ENCODE measurements at regions not wholly inside any gene's neighbourhood (a gene's known extent, or its start where the extent isn't known, plus 50 kb on each side); places are given as distances from the start of the nearest gene placed in this dataset.
A peak's percentile ranks its signal among the peaks of the same experiment; 100 is the strongest.
"Not testable (repeated sequence)": the region's sequence is repeated elsewhere in the genome, so short reads cannot be mapped to it uniquely, and the experiment has no call there.

- Histone ChIP-seq H3K4me1 (no peaks in the 10 kb centered on the region), H3K36me3 (ENCODE audit: low read depth, missing control alignments) (no peaks in the 10 kb centered on the region), H3K27me3 (no peaks in the 10 kb centered on the region), H3K27ac (no peak overlapping the region), H3K4me3 (no peak overlapping the region), H3K9me3 (no peaks in the 10 kb centered on the region)
- TF ChIP-seq, protein P1, sequence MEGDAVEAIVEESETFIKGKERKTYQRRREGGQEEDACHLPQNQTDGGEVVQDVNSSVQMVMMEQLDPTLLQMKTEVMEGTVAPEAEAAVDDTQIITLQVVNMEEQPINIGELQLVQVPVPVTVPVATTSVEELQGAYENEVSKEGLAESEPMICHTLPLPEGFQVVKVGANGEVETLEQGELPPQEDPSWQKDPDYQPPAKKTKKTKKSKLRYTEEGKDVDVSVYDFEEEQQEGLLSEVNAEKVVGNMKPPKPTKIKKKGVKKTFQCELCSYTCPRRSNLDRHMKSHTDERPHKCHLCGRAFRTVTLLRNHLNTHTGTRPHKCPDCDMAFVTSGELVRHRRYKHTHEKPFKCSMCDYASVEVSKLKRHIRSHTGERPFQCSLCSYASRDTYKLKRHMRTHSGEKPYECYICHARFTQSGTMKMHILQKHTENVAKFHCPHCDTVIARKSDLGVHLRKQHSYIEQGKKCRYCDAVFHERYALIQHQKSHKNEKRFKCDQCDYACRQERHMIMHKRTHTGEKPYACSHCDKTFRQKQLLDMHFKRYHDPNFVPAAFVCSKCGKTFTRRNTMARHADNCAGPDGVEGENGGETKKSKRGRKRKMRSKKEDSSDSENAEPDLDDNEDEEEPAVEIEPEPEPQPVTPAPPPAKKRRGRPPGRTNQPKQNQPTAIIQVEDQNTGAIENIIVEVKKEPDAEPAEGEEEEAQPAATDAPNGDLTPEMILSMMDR (IDR thresholded peaks at IDR 0.05): no peak
- TF ChIP-seq POLR2A (IDR thresholded peaks at IDR 0.05): no peak
- intact Hi-C loops (cut with DNase I; ENCODE audit: low total_unique reads): no loop called here
- 89 to 92% methylated on average over 2 of the region's 2 CpGs for WGBS, 2 donors
- no peak for DNase-seq
These were observed 136.6 kb upstream of the ATXN7L3B start for GRCh38 chr12:74401035-74401434.

DNA sequence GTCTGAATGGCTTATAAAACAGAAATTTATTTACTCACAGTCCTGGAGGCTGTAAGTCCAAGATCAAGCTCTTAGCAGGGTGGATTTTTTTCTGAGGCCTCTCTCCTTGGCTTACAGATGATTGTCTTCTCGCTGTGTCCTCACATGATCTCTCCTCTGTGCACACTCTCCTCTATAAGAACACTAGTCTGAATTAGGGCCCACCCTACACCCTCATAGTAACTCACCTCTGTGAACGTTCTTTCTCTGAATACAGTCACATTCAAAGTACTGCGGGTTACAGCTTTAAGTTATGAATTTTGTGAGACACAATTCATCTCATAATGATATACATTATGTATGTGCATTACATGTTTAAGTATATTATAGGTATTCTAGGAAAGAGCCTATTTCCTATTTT lies 135.7 kb upstream of the ATXN7L3B start:
- H3K4me3 ChIP-seq: no peak overlapping the region
- no peaks in the 10 kb centered on the region for H3K36me3 ChIP-seq (ENCODE audit: low read depth, missing control alignments)
- H3K27ac ChIP-seq: no peak overlapping the region
- H3K4me1 ChIP-seq: no peaks in the 10 kb centered on the region
- H3K9me3 ChIP-seq: no peaks in the 10 kb centered on the region
- intact Hi-C loops (cut with DNase I; ENCODE audit: low total_unique reads): no loop called here
- no peaks in the 10 kb centered on the region for H3K27me3 ChIP-seq
- WGBS, 2 donors: 75 to 80% methylated on average over 3 of the region's 3 CpGs
- no peak for DNase-seq
- no peak for TF ChIP-seq POLR2A (IDR thresholded peaks at IDR 0.05)
- TF ChIP-seq, protein P1 (IDR thresholded peaks at IDR 0.05): no peak

DNA sequence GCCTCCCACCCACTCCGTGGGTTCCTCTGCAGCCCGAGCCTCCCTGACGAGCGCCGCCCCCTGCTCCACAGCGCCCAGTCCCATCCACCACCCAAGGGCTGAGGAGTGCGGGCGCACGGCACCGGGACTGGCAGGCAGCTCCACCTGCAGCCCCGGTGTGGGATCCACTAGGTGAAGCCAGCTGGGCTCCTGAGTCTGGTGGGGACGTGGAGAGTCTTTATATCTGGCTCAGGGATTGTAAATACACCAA lies 134.5 kb upstream of the ATXN7L3B start:
- H3K36me3 ChIP-seq (ENCODE audit: low read depth, missing control alignments); H3K27me3 ChIP-seq; intact Hi-C loops (cut with DNase I; ENCODE audit: low total_unique reads); H3K4me1 ChIP-seq; H3K9me3 ChIP-seq; DNase-seq; H3K27ac ChIP-seq: not testable (repeated sequence)
- peak overlapping the region; percentile 23 to 41 for H3K4me3 ChIP-seq
- 76% methylated on average over 12 of the region's 12 CpGs; no CpG with 5 or more reads in 1 of the 2 donors for WGBS, 2 donors

DNA sequence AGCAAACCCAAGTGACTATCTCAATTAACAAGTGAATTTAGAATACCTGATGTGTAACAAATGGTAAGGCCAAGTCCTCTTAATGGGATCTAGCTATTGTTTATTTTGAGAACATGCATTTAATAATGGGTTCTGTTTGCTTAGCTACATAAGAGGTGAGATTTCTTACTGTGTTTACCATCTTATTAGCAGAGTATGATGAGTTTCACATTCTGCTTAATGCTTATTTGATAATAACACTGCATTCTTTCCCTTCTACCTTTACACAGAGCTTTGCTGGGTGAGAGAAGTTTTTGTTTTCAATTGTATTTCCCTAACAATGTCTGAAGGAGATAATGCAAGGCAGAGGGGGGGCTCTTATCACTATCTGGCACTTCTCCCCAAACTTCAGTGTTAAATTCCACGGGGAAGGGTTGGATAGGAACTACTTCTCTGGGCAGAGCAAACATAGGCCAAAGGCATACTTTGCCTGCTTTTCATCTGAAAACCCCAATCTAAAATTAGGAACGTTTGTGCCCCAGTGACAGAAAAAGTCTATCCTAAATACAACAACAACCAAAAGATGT lies 129.0 kb upstream of the ATXN7L3B start:
- TF ChIP-seq POLR2A (IDR thresholded peaks at IDR 0.05): no peak
- TF ChIP-seq, protein P1 (IDR thresholded peaks at IDR 0.05): no peak
- no peaks in the 10 kb centered on the region for H3K36me3 ChIP-seq (ENCODE audit: low read depth, missing control alignments)
- no peaks in the 10 kb centered on the region for H3K4me1 ChIP-seq
- no peak for DNase-seq
- 27 to 41% methylated on average over 2 of the region's 2 CpGs for WGBS, 2 donors
- H3K27me3 ChIP-seq: no peaks in the 10 kb centered on the region
- intact Hi-C loops (cut with DNase I; ENCODE audit: low total_unique reads): no loop called here
- no peak overlapping the region for H3K27ac ChIP-seq
- no peaks in the 10 kb centered on the region for H3K9me3 ChIP-seq
- no peak overlapping the region for H3K4me3 ChIP-seq

GRCh38 chr12:74412606-74413230 lies 124.9 kb upstream of the ATXN7L3B start:
- Histone ChIP-seq H3K4me3 (no peak overlapping the region), H3K27me3 (no peaks in the 10 kb centered on the region), H3K9me3 (no peaks in the 10 kb centered on the region), H3K4me1 (no peaks in the 10 kb centered on the region), H3K36me3 (ENCODE audit: low read depth, missing control alignments) (no peaks in the 10 kb centered on the region), H3K27ac (no peak overlapping the region)
- intact Hi-C loops (cut with DNase I; ENCODE audit: low total_unique reads): no loop called here
- WGBS, 2 donors: 59% methylated on average over 2 of the region's 2 CpGs
- DNase-seq: no peak
- TF ChIP-seq POLR2A (IDR thresholded peaks at IDR 0.05): no peak
- TF ChIP-seq, protein P1 (IDR thresholded peaks at IDR 0.05): peak in 1 of 3 experiments; percentile 36

Measured in testis (tissue), 2 donors.